Neuron (in vitro differentiated cells): ENCODE measurements at regions not wholly inside any gene's neighbourhood (a gene's known extent, or its start where the extent isn't known, plus 50 kb on each side); places are given as distances from the start of the nearest gene placed in this dataset.

ENCODE experiments used
- H2AFZ ChIP-seq: one replicate; pipeline ENCODE4 v1.6.1; 2013; ENCODE audit warnings: low read depth, mild to moderate bottlenecking, inconsistent platforms, low read length, moderate library complexity
- H3K27me3 ChIP-seq: one replicate; pipeline ENCODE4 v1.6.1; 2013; ENCODE audit warnings: low read length; ENCODE audit not compliant: insufficient read depth
- H3K36me3 ChIP-seq: one replicate; pipeline ENCODE4 v1.6.1; 2013; ENCODE audit warnings: low read length; ENCODE audit not compliant: insufficient read depth
- H3K4me1 ChIP-seq: one replicate; pipeline ENCODE4 v1.6.1; 2013; ENCODE audit warnings: low read length; ENCODE audit not compliant: insufficient read depth
- H3K4me3 ChIP-seq: 2 replicates; pipeline ENCODE4 v1.5.1; 2013; ENCODE audit warnings: mild to moderate bottlenecking, low read length, moderate library complexity
- H3K9me3 ChIP-seq: one replicate; pipeline ENCODE4 v1.6.1; 2013; ENCODE audit warnings: low read length

- Histone ChIP-seq H3K36me3 (no peaks in the 10 kb centered on the region), H2AFZ (no peak overlapping the region)
Measured at GRCh38 chr15:37810381-37810780, 124.1 kb upstream of the TMCO5A start.

DNA sequence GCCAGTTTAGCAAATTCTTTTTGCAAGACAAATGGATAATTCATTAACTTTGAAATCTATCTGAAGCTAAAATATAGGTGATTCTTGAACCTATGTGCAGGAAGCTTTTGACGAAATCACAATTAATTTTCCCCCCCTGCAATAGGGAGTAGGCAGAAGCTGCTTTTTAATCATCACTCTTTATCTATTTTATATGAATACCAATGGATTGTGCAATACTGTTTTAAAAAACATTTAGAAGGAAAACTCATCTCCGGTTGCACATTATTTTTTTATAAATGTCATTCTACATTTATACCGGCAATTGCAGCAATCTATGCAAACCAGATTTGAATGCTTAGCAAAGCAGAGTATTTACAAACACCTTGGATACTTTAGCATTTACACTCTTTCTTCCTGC is 121.1 kb upstream of the TMCO5A start:
- no peak overlapping the region for H2AFZ ChIP-seq
- H3K4me3 ChIP-seq = no peak overlapping the region
- no peaks in the 10 kb centered on the region for H3K36me3 ChIP-seq
- H3K9me3 ChIP-seq = no peaks in the 10 kb centered on the region
- H3K4me1 ChIP-seq = no peaks in the 10 kb centered on the region
- H3K27me3 ChIP-seq = no peaks in the 10 kb centered on the region

More at GRCh38 chr15:37810381-37810780, 124.1 kb upstream of the TMCO5A start:
- Histone ChIP-seq H3K4me3 (no peak overlapping the region), H3K27me3 (no peaks in the 10 kb centered on the region), H3K4me1 (no peaks in the 10 kb centered on the region), H3K9me3 (no peaks in the 10 kb centered on the region)

- H2AFZ ChIP-seq = no peak overlapping the region
- H3K9me3 ChIP-seq = no peaks in the 10 kb centered on the region
- no peaks in the 10 kb centered on the region for H3K27me3 ChIP-seq
- H3K4me3 ChIP-seq = no peak overlapping the region
- no peaks in the 10 kb centered on the region for H3K4me1 ChIP-seq
- H3K36me3 ChIP-seq = no peaks in the 10 kb centered on the region
Measured at GRCh38 chr15:37814847-37815515, 119.5 kb upstream of the TMCO5A start.

GRCh38 chr15:37818152-37818677 is 116.2 kb upstream of the TMCO5A start:
- H3K9me3 ChIP-seq = no peaks in the 10 kb centered on the region
- peaks cover 2% of the 10 kb centered on the region for H3K4me1 ChIP-seq
- no peak overlapping the region for H2AFZ ChIP-seq
- H3K4me3 ChIP-seq = no peak overlapping the region
- no peaks in the 10 kb centered on the region for H3K27me3 ChIP-seq
- no peaks in the 10 kb centered on the region for H3K36me3 ChIP-seq

- Histone ChIP-seq H2AFZ (no peak overlapping the region), H3K4me1 (peaks cover 2% of the 10 kb centered on the region), H3K27me3 (no peaks in the 10 kb centered on the region), H3K9me3 (no peaks in the 10 kb centered on the region), H3K4me3 (no peak overlapping the region), H3K36me3 (no peaks in the 10 kb centered on the region)
Measured at GRCh38 chr15:37819191-37819590, 115.2 kb upstream of the TMCO5A start.

- peak overlapping the region; percentile 20 for H2AFZ ChIP-seq
- no peak overlapping the region for H3K4me3 ChIP-seq
- H3K27me3 ChIP-seq = no peaks in the 10 kb centered on the region
- H3K36me3 ChIP-seq = no peaks in the 10 kb centered on the region
- peaks cover 2% of the 10 kb centered on the region for H3K4me1 ChIP-seq
- no peaks in the 10 kb centered on the region for H3K9me3 ChIP-seq
Measured at GRCh38 chr15:37820380-37821128, 113.9 kb upstream of the TMCO5A start.

DNA sequence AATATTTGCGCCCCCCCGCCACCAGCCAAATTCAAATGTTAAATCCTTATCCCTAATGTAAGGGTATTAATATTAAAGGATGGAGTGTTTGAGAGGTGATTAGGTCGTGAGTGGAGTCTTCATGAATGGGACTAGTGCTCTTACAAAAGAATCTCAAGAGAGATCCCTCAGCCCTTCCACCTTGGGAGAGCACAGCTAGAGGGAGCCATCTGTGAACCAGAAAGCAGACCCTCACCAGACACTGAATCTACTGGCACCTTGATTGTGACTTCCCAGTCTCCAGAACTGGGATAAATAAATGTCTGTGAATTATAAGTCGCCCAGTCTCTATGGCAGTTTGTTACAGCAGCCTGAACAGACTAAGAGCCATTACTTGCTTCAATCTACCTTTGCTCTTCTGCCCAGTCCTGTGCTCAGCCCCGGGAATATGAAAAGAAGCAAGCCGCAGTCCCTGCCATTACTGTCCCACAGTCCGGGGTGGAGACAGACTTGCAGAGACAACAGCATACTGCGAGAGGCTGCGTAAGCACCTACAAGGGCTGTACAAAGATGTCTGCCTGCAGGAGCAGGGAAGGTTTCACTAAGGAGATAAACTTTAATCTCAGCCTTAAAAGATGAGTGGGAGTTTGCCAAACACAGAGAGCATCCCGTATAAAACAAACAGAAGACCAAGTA is 110.7 kb upstream of the TMCO5A start:
- Histone ChIP-seq H3K9me3 (no peaks in the 10 kb centered on the region), H3K36me3 (no peaks in the 10 kb centered on the region), H3K27me3 (no peaks in the 10 kb centered on the region), H3K4me1 (peaks cover 2% of the 10 kb centered on the region), H3K4me3 (no peak overlapping the region), H2AFZ (no peak overlapping the region)

DNA sequence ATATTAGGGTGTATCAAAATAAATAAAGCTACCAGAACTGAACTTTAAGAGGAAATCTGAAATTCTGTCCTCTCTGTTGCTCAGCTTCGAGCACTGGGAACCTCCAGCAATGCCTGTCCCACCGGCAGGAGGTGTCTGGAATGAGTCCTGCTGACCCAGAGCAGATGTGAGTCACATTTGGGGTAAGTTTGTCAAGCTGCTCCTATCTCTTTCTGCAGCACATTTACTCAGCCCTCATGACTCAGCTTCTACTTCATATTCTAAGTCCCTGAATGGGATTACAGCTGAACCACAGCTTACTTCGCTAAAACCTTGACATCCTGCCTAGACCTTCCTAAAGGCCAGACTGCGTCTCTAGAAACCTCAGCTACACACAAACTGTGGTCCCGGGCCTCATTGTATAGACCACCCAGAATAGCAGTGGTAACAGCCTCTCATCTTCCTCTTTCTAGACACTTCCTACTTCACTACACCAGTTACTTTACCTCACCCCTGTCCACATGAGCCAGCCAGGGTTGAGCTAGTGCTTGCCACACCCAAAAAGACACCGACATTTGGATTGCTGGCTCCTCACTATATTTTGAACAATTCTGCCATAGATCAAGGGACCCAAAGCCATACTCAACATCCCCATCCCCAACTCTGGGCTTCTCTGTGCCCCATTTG is 109.6 kb upstream of the TMCO5A start:
- no peak overlapping the region for H2AFZ ChIP-seq
- H3K27me3 ChIP-seq = no peaks in the 10 kb centered on the region

DNA sequence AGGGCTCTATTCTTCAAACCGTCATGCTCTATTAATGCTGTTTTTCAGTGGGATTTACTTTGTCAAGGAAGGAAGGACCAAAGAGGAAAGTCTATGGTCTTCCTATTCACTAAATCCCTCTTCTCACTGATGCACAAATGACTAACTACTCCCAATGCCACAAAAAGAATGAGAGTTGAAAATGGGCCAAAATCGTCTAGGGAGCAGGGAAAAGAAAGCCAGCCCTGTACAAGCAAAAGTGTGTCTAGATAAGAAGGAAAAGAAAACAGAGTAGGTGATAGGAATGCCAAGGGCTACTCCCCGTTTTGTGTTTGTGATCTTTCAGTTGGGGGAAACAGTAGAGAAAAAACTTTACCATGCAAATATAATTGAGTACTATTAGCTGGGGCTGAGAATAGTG is 97.2 kb upstream of the TMCO5A start:
- H3K27me3 ChIP-seq = no peaks in the 10 kb centered on the region
- H3K36me3 ChIP-seq = no peaks in the 10 kb centered on the region
- H3K4me1 ChIP-seq = peaks cover 6% of the 10 kb centered on the region
- no peak overlapping the region for H3K4me3 ChIP-seq
- H3K9me3 ChIP-seq = no peaks in the 10 kb centered on the region
- no peak overlapping the region for H2AFZ ChIP-seq

More for the DNA sequence above, 109.6 kb upstream of the TMCO5A start:
- Histone ChIP-seq H3K4me1 (peaks cover 2% of the 10 kb centered on the region), H3K9me3 (no peaks in the 10 kb centered on the region), H3K36me3 (no peaks in the 10 kb centered on the region), H3K4me3 (no peak overlapping the region)

- Histone ChIP-seq H3K4me1 (no peaks in the 10 kb centered on the region), H3K4me3 (no peak overlapping the region), H2AFZ (no peak overlapping the region), H3K27me3 (no peaks in the 10 kb centered on the region), H3K9me3 (no peaks in the 10 kb centered on the region), H3K36me3 (no peaks in the 10 kb centered on the region)
Measured at GRCh38 chr15:37847776-37848175, 86.7 kb upstream of the TMCO5A start.

DNA sequence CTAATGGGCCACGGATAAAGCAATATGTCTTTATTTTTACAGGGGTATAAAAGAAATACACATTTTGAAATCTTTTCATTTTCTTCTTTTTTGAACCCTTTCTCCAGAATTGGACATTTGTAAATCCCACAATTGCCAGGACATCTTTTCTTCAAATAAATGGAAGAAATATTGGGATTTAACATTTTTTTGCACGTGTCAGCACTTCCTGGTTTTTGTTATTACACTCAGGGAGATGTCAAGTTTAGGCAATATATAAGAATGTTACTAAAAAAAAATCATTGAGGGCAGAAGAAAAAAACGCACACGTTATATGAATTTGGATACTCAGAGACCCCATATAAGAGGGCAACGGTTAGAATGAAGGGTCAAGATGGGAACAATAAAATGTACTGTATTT is 78.3 kb upstream of the TMCO5A start:
- H2AFZ ChIP-seq = no peak overlapping the region
- H3K27me3 ChIP-seq = no peaks in the 10 kb centered on the region
- peaks cover 1% of the 10 kb centered on the region for H3K4me1 ChIP-seq
- no peaks in the 10 kb centered on the region for H3K36me3 ChIP-seq
- peaks cover 2% of the 10 kb centered on the region for H3K9me3 ChIP-seq
- H3K4me3 ChIP-seq = no peak overlapping the region

- no peaks in the 10 kb centered on the region for H3K36me3 ChIP-seq
Measured at GRCh38 chr15:37860896-37861295, 73.5 kb upstream of the TMCO5A start.

GRCh38 chr15:37865687-37866086 is 68.8 kb upstream of the TMCO5A start:
- Histone ChIP-seq H2AFZ (no peak overlapping the region), H3K4me1 (no peaks in the 10 kb centered on the region), H3K36me3 (no peaks in the 10 kb centered on the region), H3K4me3 (no peak overlapping the region), H3K9me3 (no peaks in the 10 kb centered on the region), H3K27me3 (no peaks in the 10 kb centered on the region)

More at GRCh38 chr15:37860896-37861295, 73.5 kb upstream of the TMCO5A start:
- no peaks in the 10 kb centered on the region for H3K27me3 ChIP-seq
- H2AFZ ChIP-seq = no peak overlapping the region
- H3K9me3 ChIP-seq = no peaks in the 10 kb centered on the region
- peaks cover 1% of the 10 kb centered on the region for H3K4me1 ChIP-seq
- no peak overlapping the region for H3K4me3 ChIP-seq
